Loucy (cell line): ENCODE measurements at regions not wholly inside any gene's neighbourhood (a gene's known extent, or its start where the extent isn't known, plus 50 kb on each side); places are given as distances from the start of the nearest gene placed in this dataset.

Experiments
- H2AFZ ChIP-seq: fragments of 200-600 bp; sonication (generic); 2 replicates; pipeline ENCODE4 v1.6.0; 2016; ENCODE audit warnings: antibody characterized with exemption, mild to moderate bottlenecking, low read length, moderate library complexity
- H3F3A ChIP-seq: fragments of 200-600 bp; 2 replicates; pipeline ENCODE4 v1.6.0; 2016; ENCODE audit warnings: antibody characterized with exemption, low read depth, mild to moderate bottlenecking
- H3K27me3 ChIP-seq: fragments of 200-600 bp; sonication (generic); 2 replicates; pipeline ENCODE4 v1.6.1; 2014; ENCODE audit warnings: low read length, mild to moderate bottlenecking; ENCODE audit not compliant: insufficient read depth, poor library complexity, severe bottlenecking
- H3K36me3 ChIP-seq: fragments of 200-600 bp; sonication (generic); 2 replicates; pipeline ENCODE4 v1.6.1; 2016; ENCODE audit warnings: low read length; ENCODE audit not compliant: insufficient read depth
- H3K4me1 ChIP-seq: fragments of 200-600 bp; sonication (generic); 2 replicates; pipeline ENCODE4 v1.5.1; 2014; ENCODE audit warnings: low read length, mild to moderate bottlenecking; ENCODE audit not compliant: insufficient read depth, poor library complexity, severe bottlenecking
- H3K4me2 ChIP-seq: fragments of 200-600 bp; sonication (generic); 2 replicates; pipeline ENCODE4 v1.6.0; 2014; ENCODE audit warnings: antibody characterized with exemption, low read length, low read depth, mild to moderate bottlenecking; ENCODE audit not compliant: poor library complexity, severe bottlenecking
- H3K4me3 ChIP-seq: fragments of 200-600 bp; sonication (generic); 2 replicates; pipeline ENCODE4 v1.5.1; 2014; ENCODE audit warnings: low read length, mild to moderate bottlenecking, mixed read lengths; ENCODE audit not compliant: poor library complexity, severe bottlenecking
- H3K79me2 ChIP-seq: fragments of 200-600 bp; sonication (generic); 2 replicates; pipeline ENCODE4 v1.6.1; 2014; ENCODE audit warnings: low read length; ENCODE audit not compliant: insufficient read depth
- H3K9ac ChIP-seq: fragments of 200-600 bp; sonication (generic); 2 replicates; pipeline ENCODE4 v1.6.0; 2014; ENCODE audit warnings: mild to moderate bottlenecking, low read depth, low read length, moderate library complexity; ENCODE audit not compliant: poor library complexity, severe bottlenecking
- H3K9me2 ChIP-seq: fragments of 200-600 bp; sonication (generic); replicated peaks from 2 replicates; pipeline ENCODE4 v1.6.1; 2016; ENCODE audit warnings: low read depth, low read length, mixed read lengths
- H3K9me3 ChIP-seq: fragments of 200-600 bp; sonication (generic); 2 replicates; pipeline ENCODE4 v1.6.1; 2014; ENCODE audit warnings: mild to moderate bottlenecking, antibody characterized with exemption, low read length, low read depth; ENCODE audit not compliant: insufficient read depth
- H4K20me1 ChIP-seq: fragments of 200-600 bp; sonication (generic); 2 replicates; pipeline ENCODE4 v1.6.0; 2014; ENCODE audit warnings: antibody characterized with exemption, low read length, mild to moderate bottlenecking; ENCODE audit not compliant: insufficient read depth, poor library complexity, severe bottlenecking
- CTCF ChIP-seq: fragments of 200-600 bp; sonication (generic); conservative IDR thresholded peaks from 2 replicates; pipeline ENCODE4 v1.5.1; 2014; ENCODE audit warnings: mild to moderate bottlenecking, antibody characterized with exemption, low read length
- EZH2phosphoT487 ChIP-seq: fragments of 200-600 bp; IDR thresholded peaks from 2 replicates; pipeline ENCODE4 v1.6.1; 2018; ENCODE audit warnings: antibody characterized with exemption, mild to moderate bottlenecking, moderate library complexity, borderline replicate concordance

DNA sequence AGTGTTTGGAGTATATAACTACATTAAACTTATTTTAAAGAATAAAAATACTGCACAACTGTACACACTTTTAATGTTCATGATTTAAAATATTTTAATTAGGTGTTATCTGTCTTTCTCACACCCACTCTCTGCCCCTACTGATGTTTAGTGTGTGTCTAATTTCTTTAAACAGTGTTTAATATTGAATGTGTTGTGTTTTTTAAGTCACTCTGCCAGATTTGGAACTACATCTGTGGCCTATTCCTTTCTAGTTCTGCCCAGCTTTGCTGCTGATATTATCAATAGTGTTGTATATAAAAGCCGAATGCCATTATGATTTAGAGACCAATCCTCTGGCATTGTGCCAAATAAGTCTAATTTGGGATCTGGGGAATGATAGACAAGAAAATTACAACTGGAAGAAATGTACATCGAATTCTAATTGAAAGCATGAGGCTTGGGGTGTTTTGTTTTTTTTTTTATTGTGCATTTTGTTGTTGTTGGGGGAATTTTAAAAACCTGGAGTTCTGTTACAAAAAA is 398.0 kb downstream of the CPS1 start:
- Histone ChIP-seq H2AFZ (no peak overlapping the region), H3K9me2 (no peaks in the 10 kb centered on the region), H3K4me1 (no peaks in the 10 kb centered on the region), H3K9ac (no peak overlapping the region), H3K36me3 (no peaks in the 10 kb centered on the region), H3K27me3 (no peaks in the 10 kb centered on the region), H3K79me2 (no peaks in the 10 kb centered on the region), H4K20me1 (no peaks in the 10 kb centered on the region), H3K9me3 (no peaks in the 10 kb centered on the region), H3K4me2 (no peak overlapping the region), H3K4me3 (no peak overlapping the region), H3F3A (no peaks in the 10 kb centered on the region)
- TF ChIP-seq CTCF (no peak), EZH2phosphoT487 (no peak)

- Histone ChIP-seq H3K4me2 (no peak overlapping the region), H4K20me1 (no peaks in the 10 kb centered on the region), H3K9ac (no peak overlapping the region), H3K36me3 (no peaks in the 10 kb centered on the region), H3K9me2 (no peaks in the 10 kb centered on the region), H2AFZ (no peak overlapping the region), H3K9me3 (no peaks in the 10 kb centered on the region), H3K79me2 (no peaks in the 10 kb centered on the region), H3F3A (no peaks in the 10 kb centered on the region), H3K27me3 (no peaks in the 10 kb centered on the region), H3K4me1 (no peaks in the 10 kb centered on the region), H3K4me3 (no peak overlapping the region)
- TF ChIP-seq CTCF (no peak), EZH2phosphoT487 (no peak)
Measured at GRCh38 chr2:210955591-210955990, 399.2 kb downstream of the CPS1 start.

DNA sequence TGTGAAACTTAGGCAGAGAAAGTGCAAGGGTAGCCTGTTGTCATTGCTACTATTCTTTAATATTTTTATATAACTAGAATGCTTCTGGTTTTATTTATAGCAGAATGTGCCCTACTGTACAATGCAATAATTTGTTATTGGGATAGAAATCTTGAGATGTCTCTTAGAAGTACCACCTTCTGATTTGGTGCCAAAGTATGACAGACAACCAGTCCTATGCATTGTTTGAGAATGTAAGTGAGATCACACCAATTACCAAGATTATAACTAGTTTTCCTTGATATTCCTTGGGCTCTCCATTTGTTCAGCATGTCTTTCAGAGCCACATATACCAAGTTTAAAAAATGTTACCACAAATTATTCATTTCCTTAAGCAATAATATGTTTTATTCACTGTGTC is 399.7 kb downstream of the CPS1 start:
- Histone ChIP-seq H3K9me3 (no peaks in the 10 kb centered on the region), H3K4me2 (no peak overlapping the region), H3K27me3 (no peaks in the 10 kb centered on the region), H3K79me2 (no peaks in the 10 kb centered on the region), H2AFZ (no peak overlapping the region), H4K20me1 (no peaks in the 10 kb centered on the region), H3K9me2 (no peaks in the 10 kb centered on the region), H3K36me3 (no peaks in the 10 kb centered on the region), H3K4me1 (no peaks in the 10 kb centered on the region), H3K4me3 (no peak overlapping the region), H3K9ac (no peak overlapping the region), H3F3A (no peaks in the 10 kb centered on the region)
- TF ChIP-seq CTCF (no peak), EZH2phosphoT487 (no peak)
